Middle frontal gyrus (tissue), 1 donor: ENCODE measurements at regions not wholly inside any gene's neighbourhood (a gene's known extent, or its start where the extent isn't known, plus 50 kb on each side); places are given as distances from the start of the nearest gene placed in this dataset.

Source experiments
- DNase-seq: peaks from one replicate; pipeline ENCODE4 v3.0.0-alpha.2; 2015; ENCODE audit warnings: low spot score; ENCODE audit errors: extremely low spot score

DNA sequence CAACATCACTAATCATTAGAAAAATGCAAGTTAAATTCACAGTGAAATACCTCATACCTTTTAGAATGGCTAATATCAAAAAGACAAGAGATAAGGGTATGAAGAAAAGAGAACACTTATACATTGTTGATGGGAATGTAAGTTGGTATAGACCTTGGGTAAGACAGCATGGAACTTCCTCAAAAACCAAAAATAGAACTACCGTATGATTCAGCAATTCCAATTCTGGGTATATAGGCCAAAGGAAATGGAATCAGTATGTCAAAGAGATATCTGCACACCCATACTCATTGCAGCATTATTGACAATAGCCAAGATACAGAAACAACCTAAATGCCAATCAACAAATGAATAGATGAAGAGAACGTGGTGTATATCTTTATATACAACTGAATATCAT is 166.8 kb upstream of the LRRN1 start:
- no peak for DNase-seq

DNA sequence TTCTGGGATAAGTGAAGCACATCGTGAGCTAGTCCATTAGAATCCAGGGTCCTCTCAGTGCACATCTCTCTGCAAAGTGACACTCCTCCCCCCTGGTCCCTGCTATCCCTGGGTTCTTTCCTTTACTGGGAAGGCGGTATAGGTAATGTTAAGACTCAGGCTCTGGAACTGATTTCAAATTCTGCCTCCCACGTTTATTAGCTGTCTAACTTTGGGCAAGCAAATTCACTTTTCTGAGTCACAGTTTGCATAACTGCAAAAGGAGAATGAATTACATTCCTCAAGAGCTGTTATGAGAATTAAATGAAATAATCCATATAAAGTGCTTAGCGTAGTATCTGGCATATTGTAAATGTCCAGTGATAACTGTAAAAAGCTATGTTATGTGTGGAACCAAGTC is 168.1 kb upstream of the LRRN1 start:
- no peak for DNase-seq

DNA sequence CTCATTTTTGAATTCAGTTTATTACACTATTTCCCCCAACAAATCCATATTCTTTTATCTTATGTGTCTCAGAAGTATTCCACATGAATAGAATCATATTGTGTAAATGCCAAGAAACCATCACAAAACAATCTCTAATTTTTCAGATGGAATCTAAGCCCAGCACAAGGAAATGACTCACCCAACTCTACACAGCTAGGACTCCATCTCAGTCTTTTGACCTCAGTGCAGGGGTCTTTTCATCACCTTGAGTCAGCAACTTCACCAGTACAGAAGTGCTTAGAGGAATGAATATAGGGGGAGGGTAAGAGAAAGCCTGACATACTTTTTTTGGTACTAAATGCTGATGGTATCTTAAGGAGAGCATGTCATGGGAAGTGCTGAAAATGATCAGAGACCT is 169.3 kb upstream of the LRRN1 start:
- DNase-seq = no peak

DNA sequence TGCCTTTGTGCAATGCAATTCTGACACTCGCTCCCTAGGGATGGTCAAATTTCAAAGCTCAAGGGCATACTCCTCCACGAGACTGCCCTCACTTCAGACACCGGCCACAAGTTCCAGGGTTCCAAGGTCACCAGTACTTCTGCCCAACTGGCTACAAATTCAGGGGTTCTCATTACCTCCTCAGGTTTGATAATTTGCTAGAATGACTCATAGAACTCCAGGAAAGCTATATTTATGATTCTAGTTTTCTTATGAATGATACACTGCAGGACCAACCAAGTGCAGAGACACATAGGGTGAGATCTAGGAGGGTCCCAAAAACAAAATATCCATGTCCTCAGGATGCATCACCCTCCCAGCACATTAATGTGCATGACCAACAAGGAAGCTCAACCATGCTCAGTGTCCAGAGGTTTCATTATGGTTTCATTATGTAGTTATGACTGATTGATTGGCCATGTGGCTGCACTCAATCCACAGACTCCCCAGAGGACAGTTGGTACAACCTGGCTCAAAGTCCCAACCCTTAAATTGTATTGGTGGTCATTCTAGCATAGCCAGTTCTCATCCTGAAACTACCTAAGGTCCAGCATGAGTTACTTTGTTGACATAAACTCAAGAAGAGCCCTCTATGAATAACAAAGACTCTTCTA is 170.4 kb upstream of the LRRN1 start:
- DNase-seq = no peak

DNA sequence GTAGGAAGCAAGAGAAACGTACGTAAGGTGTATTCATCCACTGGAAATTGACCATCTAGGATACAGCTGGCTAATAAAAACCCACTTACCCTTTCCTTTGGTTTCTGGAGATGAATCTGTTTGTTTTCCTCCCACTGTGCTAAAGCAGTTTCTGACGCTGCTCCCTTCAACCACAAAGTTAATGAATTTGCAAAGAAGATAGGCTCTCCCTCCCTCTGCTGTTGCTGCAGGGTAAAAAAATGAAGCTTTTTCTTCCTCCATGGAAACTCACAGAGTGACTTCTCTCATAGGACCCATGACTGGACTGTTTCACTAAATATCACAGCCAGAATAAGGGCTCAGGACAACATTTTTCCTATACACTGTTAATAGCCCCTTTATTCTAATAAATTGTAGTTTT is 172.1 kb upstream of the LRRN1 start:
- no peak for DNase-seq

DNA sequence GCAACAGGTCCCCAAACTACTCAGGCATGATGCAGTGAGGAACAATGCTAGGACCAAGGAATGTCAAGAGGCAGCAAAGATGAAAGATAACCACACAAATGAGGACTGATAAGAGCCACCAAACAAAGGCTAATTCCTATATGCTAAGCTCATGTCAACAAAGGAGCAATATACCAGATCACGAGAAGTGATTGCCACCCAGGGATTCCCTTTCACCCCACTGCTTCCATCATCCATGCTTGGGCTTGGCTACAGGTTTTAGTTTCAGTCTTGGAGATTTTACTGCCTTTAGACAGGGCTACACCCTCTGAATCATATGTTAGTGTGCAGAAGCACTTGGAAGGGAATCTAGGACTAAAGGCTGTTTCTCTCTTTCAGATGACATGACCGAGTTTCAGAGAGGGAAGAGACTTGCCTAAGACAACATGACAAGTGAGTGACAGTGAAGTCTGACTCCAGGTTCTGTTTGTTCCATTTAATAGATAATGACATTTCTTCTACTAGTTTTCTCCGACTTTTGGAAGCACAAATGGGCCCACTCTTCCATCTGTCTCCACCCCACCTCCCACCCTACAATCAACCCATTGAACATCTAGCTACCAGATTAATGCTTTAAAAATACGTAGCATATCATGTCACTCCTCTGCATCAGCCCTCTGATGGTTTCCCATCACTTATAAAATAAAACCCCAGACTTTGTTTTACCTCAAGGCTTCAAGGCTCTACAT is 173.5 kb upstream of the LRRN1 start:
- DNase-seq = no peak

DNA sequence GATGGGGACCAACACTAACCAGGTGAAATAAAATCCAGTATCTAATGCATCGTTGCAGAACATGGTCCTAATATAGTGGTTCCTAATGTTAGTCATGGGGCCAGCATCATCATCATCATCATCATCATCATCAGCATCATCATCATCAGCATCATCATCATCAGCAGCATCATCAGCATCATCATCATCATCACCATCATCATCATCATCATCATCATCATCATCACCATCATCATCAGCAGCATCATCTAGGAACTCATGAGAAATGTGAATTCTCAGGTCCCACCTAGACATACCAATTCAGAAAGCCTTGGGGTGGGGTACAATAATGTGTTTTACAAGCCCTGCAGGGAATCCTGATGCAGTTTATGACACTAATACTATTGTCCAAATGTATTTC is 179.4 kb upstream of the LRRN1 start:
- DNase-seq = no peak

DNA sequence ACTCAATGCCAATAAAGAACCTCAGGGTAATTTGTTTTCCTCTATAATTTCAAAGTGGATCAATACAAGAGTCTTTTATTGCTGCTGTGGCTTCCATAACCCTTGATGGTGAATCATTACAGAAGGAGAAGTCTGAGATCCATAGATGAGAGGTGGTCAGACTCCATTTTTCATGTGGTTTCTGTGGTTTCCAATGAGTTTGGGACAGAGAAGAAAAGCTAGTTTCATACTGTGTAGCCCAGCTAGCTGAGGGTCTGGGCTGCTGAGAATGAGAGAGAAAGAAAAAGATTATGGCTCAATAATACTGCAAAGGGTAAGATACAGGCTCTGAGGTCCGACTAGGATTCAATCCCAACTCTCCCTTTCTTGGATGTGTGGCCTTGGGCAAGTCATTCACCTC is 180.6 kb upstream of the LRRN1 start:
- DNase-seq = no peak

DNA sequence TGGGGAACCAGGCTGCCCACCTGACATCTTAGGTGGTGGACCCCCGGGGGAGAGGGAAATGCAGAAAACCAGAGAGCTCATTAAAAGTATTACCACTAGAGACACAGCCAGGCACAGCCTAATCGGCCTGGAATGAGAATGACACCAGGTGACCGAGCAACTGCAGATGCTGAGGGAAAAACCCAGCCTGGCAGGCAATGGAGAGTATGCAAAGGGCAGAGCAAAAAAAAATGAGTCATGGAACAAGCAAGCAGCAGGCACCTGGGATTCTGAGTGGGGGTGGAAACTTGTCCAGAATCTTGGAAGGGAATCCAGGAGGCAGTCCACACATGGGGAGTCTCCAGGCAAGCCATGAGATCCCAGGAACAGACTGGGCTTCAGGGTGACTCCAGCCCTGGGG is 183.7 kb upstream of the LRRN1 start:
- no peak for DNase-seq

DNA sequence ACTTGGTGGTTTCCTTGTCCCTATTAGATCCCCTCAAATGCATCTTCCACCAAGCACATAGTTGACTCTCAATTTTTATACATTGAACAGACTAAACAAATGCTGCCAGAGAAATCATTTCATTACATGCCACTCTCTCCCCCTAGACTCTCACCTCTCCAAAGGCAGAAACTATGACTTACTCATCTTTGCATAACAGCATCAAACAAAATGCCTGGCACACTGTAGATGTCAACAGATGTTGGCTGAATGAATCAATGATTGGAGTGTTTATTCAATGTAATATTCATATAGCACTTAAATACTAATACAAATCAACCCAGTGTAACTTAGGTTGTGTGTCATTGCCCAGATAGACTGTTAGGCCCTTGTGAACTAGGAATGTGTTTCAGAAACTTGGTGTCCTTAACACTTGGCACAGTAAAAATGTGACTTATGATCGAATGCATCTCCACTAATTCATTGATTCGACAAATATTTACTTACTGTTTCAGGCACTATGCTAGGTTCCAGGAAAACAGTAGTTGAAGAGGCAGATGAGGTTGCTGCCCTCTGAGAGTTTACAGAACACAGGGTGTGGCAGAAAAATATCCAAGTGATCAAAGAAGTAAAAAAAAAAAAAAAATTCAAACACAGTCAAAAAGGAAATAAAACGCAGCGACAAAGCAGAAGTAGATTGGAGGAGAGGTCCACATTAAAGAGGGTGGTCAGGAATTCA is 188.5 kb upstream of the LRRN1 start:
- DNase-seq = no peak

DNA sequence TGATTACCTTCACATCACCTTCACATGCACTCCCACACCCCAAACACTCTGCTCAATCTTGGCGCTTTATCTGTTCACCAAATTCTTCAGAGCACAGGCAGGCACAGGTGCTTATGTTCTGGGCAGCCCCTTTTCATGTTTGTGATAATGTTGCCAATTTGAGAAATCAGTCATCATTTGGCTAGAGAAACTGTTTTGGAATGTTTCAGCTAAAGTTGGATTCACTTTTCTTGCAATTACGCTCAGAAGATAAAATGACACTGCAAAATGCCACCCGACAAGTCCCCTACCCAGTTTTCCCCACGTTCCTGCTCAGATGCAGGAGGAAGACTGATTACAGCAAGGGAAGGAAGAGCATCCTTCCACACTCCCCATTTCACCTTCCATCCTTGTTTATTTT is 192.9 kb upstream of the LRRN1 start:
- no peak for DNase-seq

DNA sequence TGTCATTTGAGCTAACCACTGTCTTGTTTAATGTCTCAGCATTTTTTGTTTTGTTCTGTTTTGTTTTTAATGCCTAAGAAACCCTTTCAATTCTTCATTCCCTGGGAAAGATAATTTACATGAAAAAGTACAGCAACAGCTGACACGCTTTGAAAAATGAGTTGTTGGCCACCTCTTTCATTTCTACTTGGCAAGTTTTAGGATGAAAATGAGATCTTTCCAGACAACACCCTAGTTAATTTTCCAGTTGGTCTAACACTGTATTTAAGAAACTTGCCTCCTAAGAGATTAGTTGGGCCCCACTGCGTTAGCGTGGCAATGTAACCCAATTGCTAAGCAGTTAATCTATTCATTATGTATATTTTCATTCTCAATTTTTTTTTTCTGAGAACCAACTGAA is 194.0 kb upstream of the LRRN1 start:
- no peak for DNase-seq

DNA sequence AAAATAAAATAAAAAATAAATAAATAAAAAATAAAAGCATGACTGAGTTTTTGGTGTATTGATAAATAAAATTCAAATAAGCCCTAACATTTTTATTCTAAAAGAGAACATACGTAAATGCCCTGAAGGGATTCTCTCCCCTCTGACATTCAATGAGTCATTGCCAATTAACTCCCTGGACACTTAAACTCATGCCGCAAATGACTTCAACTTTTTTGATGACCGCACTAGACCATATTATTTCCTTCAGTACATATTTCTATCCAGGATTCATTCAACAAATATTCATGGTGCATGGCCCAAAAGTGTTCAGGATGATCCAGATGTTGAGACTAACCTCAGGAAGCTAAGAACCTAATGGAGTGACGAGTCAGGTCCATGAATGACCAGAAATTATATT is 195.9 kb upstream of the LRRN1 start:
- DNase-seq = no peak

DNA sequence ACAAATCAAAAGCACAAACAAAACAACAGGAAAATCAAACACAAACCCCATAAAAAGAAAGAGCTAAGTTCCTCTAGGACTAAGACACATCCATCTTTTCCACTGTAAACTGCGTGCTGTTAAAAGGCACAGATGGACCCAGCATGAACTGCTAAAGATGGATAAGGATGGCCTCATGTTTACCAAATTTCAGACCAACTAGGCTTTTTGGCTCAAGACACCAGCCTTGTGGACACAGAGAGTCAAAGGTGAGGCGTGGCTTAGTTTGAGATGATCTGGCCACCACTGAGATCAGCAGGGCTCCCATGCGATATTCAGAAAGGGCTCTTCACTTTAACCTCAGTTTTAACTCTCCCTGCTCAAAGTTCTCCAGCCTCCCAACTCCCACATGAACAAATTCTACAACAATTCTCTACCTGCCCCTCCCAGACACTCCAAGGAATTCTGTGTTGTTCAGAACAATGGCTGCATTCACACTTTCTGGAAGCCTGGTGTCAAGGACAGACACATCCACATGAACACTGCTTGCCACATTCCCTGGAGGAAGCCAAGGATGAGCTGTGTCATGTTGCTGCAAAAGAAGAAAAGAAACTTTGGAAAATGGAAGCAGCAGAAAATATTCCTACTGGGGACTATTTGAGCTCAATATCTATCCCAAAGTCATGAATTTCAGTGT is 198.4 kb upstream of the LRRN1 start:
- no peak for DNase-seq

DNA sequence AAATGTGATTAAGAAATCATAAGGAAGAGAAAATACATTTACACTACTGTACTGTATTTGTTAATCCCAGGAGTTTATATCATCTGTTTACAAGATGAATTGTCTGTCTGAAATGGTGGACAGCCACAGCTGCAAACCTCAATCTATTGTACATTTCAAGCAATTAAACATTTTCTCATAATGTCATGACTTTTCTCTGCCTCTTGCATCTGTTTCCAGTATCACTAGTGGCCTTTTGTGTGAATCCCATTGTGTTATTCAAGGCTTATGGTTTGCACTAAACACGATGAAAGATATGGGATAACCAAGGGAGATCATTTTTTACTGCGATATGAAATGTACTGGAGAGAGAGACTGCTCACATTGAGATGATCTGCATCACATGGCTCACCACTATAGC is 200.2 kb upstream of the LRRN1 start:
- DNase-seq = no peak

DNA sequence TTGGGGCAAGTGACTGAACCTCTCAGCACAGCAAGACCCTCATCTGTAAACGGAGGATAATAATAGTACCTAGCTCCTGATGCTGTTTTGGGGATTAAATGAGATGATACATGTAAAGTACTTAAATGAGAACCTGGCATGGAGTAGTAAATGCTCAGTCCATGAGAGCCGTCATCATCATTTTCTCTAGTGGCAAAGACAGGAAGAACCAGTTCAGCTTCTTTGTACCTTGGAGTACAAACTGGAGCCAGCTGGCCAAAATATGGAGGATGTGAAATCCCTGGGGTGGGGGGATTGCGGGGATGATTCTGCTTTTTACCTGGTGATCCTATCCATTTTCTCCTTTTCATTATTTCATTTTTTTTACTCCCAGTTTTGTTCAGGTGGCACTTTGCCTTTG is 204.2 kb upstream of the LRRN1 start:
- DNase-seq = no peak

DNA sequence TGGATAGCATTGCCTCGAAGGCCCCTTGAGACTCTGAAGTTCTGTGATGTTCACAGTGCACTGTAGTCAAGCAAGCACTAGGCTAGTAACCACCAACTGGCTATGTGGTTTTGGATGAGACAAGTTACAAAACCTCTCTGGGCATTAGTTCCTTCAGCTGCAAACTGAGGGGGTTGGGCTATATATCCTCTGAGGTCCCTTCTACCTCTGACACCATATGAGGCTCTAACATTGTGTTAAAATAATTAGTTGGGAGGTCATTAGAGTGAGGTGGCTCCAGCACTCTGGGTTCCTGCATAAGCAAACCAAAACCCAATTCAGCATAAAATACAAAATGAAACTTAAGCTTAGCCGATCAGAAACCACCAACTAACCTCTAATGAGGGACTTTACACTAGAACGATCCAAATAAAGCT is 209.5 kb upstream of the LRRN1 start:
- no peak for DNase-seq

DNA sequence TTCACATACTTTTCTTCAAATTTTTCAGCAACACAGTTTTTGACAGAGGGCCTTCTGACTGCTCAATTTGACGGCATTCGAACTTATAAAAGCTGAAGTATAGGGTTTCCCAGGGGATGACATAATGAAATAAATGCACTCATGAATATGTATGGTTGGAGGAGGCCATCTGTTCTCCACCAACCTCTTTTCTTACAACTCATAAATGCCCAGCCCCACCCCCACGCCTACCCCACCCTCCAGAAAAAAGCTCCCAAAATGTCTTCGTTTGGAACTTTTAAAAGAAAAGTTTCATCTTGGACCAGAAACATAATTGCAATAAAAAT is 211.6 kb upstream of the LRRN1 start:
- no peak for DNase-seq

DNA sequence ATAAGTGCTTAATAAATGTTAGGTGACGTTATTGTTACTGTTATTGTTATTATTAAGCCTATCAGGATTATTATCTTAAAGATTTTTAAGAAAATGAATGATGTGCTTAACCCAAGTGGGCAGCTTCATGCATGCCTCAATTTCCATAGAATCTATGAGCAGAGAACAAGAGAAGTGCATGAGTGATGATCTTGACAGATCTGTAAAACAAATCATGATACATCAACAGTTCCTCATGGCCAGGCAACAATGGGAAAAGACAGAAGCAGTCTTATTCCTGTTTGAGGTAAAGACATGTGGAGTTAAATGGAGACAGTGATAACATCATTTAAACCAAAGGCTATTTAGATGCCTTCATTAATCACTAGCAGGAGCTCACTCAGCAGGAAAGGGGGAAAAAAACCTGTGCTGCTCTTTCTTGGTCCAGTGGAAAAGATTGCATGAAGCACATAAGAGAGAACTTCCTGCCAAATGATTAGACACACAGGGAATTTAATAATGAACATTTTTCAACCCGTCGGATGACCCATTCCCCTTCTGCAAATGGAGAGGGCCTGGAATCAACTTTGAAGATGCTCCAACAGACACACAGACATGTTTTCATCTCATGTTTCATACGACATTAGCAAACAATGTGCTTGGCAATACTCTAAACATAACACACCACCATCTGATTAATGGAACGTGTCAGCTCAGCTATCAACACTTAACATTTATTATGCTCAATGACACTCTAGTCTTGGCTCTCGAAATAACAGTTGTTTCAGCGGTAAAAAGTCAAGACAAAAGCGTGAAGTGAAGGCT is 212.2 kb upstream of the LRRN1 start:
- no peak for DNase-seq

DNA sequence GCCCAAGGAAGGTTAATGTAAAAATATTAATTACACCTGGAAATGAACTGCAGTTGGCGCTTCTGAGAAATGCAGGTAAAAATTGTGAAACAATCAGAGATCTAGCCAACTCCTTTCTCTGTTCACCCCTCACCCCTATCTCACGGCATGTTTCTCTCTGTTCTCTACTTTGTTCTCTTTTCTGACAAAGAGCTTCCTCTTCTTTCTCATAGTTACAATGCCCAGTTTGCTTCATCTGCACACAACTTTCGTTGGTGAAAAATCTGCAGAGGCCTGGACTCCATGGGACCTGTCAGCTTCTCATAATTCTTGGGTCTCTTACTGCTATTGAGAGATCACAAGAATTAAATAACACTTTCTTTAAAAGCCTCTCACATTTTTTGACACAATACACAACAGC is 212.9 kb upstream of the LRRN1 start:
- no peak for DNase-seq

DNA sequence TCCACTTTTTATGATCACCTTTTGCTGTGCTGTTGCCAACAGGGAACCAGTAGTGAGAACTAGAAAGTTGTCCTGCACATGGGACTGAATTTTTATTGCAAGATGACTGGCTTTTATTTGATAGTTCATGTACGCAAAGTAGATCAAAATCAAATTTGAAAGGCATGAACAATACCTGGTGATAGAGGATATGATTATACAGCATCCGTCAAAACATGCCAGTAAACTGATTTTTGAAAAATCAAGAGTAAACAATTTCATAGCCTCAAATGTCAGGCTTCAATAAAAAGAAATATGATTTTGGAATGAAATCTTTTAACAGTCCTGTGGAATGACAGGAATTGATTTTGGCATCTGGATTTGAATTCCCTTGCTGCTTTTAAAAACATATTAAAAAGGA is 219.6 kb upstream of the LRRN1 start:
- DNase-seq = no peak

DNA sequence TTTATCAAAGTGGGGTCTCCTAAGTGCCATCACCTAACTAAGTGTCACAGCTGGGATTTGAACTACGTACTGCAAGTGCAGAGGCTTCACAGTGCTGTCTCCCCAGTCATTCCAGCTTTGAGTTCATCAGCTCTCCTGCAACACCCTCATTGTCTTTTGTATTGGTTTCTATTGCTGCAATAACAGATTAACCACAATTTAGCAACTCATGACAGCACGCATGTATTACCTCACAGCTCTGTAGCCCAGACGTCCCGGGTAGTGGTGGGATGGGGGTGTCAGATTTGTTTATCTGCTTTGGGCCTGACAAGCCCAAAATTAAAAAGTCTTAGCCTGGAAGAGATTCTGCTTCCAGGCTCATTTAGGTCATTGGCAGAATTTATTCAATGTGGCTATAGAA is 220.5 kb upstream of the LRRN1 start:
- no peak for DNase-seq
